ENCODE measurements at regions not wholly inside any gene's neighbourhood (a gene's known extent, or its start where the extent isn't known, plus 50 kb on each side); places are given as distances from the start of the nearest gene placed in this dataset.

DNA sequence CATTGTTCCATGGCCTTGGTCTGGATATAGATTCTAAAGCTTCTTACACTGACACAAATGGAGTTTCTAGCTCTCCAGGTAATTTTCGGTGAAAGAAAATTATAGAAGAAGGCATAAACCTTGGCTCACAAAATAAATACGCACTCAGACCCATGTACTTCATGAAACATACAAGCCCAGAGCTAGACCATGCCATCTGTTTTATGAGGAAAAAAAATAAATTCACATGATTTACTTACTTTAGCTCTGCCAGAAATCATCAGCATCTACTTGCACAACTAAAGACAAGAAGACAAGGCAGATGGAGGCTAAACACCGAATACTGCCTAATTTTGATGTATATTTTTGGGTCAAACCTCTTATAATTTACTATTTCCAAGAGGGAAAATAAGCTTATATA, 197.4 kb upstream of the KLF14 start:
- DNase-seq (ENCODE audit: low read depth), result no peak

DNA sequence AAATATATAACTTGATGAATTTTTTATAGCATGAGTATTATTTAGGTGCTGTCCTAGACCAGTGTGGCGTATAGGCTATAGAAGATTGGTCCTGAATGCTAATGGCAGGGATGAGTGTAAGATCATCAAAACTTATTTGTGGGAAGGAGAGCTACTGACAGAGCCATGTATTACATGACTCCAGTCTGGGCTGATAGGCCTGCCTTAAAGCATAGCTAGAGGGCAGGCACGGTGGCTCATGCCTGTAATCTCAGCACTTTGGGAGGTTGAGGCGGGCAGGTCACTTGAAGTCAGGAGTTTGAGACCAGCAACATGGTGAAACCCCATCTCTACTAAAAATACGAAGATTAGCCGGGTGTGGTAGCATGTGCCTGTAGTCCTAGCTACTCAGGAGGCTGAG, 198.1 kb upstream of the KLF14 start:
- DNase-seq (ENCODE audit: low read depth), result no peak

DNA sequence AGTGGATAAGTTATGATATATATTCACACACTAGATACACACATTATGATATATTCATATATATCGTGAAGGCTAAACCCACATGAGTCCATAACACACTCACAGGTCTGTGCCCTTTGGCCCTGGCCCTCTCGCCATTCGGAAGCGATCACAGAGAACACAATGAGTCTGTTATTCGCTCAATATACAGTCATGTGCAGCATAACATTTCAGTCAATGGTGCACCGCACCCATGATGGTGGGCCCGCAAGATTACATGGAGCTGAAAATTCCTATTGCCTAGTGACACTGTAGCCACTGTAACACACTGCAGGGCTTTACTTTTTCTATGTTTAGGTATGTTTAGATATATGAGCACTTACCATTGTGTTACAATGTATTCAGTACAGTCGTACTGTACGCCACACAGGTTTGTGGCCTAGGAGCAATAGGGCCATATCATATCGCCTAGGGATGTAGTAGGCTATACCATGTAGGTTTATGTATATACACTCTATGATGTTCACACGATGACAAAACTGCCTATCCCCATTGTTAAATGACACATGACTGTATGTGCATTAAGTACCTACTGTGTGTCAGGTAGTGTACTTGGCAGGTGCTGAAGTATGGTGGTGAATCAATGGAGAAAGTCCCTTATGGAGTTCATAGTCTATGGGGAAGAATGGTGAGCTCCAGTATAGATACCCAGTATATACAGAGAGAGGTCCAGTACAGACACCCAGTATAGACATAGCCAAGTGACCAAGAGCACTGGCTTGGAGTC, 198.8 kb upstream of the KLF14 start:
- no peak for DNase-seq (ENCODE audit: low read depth)

DNA sequence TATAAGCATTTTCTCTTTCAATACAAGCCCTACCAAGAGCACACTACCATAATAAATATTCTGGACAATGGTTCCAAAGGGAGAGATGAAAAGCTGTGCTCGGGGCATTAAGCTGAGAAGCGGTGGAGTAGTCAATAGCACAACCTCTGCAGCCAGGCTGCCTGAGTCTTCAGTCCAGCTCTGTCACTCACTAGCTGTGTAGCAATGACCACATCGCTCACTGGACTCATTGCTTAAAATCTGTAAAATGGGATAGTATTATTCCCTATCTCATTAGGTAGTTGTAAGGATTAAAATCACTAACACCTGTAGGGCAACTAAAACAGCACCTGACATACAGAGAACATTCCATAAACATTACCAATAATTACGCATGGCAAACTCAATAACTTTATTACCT, 199.9 kb upstream of the KLF14 start:
- no peak for DNase-seq (ENCODE audit: low read depth)

DNA sequence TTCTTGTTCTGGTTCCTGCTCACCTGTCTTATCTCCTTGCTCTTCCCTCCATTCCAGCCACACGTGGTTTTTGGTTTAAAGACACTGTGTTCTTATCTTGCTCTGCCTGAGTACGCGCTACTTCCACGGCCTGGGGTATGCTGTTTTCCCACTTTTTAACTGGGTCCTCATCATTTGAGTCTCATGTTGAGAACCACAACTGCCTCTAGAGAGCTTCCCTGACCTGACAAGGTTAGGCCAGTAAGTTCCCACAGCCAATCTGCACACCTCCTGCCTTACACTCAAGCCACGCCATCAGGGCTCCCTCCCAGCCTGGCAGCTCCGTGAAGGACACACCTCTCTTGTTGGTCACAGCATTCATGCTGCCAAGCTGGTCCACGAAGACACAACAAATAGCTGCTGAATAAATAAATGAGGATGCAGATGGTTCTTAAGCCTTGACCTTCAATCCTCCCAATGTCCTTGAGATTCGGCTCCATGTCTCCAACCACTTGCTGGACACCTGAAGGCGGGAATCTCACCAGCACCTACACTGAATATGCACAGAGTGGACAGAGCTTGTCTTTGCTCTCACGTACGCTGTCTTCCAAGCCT, 201.7 kb upstream of the KLF14 start:
- DNase-seq (ENCODE audit: low read depth), result no peak

DNA sequence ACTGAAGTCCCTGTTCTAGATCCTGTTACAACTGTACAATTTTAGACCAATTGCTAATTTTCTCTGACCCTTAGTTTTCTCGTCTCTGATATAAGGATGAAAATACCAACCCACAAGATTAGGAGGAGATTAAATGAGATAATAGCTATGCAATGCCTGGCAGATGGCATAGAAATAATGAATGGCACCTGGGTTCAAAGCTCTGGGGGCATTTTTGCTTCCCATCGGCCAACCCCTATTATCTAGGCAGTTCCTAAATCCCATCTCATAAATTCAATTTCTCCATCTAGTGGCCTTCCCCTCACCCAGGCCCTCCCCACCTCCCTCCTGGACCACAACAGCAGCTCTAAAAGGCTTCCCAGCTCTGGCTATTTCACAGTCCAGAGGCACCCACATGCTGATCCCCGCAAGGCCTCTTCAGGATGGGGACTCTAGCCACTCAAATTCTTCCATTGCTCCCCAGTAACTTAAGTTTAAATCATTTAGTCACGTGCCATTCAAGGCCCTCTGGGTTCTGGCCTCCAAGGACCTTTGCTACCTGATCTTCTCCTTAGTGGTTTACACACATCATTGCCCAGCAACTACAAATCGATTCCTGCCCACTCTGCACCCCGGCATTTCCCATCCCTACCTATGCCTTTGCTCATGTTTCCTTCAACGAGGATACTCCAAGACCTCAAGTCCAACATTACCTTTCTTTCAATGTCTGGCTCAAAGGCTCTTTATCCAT, 202.4 kb upstream of the KLF14 start:
- DNase-seq (ENCODE audit: low read depth), result no peak

DNA sequence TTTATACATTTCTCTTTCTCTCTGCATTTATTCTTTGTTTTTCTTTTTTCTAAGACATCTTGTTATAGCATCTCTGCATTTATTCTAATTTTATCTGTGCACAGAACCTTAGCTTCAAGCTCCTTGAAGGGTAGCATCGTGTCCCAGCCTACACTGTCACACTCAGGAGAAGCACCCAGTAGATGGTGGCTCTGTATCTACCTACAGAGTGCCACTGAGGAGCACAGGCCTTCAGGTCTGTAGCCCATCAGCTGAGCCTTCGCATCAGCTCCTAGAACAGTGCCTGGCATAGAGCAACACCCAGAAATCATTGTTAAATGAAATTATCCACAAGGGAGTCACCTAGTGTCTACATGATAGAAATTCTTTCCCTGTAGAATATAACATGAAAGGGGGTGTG, 203.0 kb upstream of the KLF14 start:
- DNase-seq (ENCODE audit: low read depth), result no peak

DNA sequence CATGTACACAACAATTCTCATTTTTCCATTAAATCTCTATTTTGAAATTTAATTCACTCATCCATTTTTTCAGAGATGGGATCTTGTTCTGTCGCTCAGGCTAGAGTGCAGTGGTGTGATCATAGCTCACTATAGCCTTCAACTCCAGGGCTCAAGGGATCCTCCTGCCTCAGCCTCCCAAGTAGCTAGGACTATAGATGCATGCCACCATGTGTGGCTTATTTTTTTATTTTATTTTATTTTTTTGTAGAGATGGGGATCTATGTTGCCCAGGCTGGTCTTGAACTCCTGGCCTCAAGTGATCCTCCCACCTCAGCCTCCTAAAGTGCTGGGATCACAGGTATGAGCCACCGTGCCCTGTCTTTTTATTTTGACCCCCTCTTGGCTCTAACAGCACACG, 203.8 kb upstream of the KLF14 start:
- no peak for DNase-seq (ENCODE audit: low read depth)

DNA sequence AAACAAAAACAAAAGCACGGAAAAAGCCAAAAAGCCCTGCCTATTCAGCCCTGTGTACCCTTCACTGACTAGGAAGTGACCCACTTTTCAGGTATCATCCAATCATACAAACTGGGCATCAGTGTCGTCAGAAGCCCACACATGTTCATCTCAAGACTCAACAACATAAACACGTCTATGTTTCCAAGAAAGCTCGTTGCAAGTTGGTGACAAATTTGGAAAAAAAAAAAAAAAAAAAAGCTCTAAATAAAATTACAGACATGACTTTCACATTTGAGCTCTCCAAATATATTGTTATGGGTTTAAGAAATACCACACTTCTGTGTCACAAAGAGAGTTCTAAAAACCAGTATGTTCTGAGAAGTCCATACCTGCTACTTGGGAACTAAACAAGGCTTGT, 204.7 kb upstream of the KLF14 start:
- DNase-seq (ENCODE audit: low read depth), result no peak

DNA sequence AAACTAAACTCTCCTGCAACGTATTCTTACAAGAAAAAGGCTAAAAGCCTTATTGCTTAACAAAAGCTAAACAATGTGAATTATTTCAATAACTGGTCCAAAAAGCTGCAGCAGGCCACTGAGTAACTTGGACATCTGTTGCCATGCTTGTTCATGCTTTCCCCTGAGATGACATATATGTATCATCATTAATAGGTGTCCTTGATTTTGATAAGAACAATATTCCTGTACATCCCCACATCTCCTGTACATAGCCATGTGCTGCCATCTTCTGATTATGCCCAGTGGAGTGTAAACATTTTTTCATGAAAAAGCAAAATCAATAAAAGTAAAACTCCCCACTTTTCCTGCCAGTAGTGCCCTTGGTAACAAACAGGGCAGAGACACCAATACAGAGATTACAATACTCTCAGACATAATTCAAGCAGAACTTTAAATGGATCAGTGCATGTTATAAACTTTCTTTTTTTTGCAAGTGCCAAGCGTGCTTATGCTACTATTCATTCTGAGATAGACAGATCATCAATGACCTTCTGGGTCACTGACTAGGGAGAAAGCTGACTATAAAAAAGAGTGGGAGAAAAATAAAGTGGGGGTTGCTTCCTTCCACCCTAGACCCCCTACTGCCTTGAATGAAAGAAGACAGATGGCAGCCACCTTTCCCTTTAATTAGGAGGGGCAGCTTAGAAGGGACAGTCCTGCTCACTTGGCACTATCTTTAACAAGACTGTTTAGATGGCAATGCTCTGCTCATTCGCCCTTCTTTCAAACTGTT, 205.5 kb upstream of the KLF14 start:
- DNase-seq (ENCODE audit: low read depth), result no peak

DNA sequence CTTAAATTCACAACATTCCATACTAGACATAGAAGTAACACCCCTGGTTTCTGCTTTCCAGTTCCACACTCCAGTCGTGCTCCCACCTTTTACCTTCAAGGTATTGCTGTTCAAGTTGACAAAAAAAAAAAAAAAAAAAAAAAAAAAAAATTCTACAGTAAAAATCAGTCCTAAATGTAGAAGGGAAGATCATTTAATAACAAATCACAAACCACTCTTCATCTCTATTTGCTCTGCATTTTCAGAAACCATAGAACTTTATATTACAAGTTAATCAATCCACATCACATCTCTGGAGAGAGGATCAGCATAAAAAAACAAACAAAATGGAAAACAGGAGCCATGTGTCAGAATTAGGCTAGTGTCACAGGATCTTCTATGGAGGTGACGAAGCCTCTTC, 206.3 kb upstream of the KLF14 start:
- no peak for DNase-seq (ENCODE audit: low read depth)

DNA sequence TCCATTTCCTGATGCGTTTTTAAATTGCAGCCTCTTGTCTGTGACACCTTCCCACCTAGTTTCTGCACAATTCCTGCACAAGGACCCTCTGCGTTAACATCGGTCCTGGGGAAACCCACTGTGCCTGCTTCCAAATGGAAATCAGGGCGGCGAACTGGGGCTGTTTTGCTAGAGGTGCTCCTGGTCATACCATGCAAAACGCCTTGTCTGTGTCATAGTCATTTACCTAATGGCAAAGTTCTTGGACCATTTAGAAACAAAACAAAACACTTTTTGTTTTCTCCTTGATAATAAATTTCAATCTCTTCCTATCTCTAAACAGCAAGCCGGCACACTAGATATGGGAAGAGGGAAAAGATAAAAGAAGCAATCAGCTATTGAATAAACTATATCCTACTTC, 206.9 kb upstream of the KLF14 start:
- no peak for DNase-seq (ENCODE audit: low read depth)

DNA sequence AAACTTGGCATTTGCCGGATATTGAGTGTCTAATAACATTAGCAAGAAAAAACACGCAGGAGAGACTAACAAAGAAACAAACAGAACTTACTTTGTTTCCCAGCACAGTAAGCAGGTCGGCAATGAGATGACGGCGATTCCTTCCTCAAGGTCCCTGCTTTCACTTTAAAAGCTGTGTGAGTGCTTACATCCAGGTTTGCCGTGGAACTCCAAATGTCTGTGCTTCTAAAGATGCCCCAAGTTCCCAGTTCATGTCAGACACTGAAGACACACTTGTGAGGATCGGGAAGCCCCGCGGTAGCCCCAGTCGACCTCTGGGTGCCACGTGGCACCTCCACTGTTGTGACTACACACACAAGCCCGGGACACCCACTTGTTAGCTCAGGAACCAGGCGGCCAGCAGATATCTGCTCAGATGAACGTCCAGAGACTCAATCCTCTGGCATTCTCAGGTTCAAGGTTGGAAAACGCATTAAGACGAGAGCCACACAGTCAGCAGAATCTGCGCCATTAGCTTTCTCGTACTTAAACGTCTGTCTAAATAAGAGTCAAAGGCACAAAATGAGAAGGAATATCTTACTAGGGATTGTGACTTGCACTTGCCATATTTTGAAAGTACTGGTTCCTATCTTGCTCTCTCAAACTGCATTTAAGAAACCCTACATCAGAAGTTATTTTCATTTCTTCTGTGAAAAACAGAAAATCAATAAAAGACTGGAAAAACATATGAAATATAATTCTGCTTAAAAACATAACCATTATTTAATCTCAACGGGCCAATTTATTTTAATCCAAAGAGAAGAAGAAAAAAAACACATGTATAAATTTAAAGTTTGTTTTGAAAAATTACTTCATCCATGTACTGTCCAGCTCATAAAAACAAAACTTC, 207.6 kb upstream of the KLF14 start:
- no peak for DNase-seq (ENCODE audit: low read depth)

DNA sequence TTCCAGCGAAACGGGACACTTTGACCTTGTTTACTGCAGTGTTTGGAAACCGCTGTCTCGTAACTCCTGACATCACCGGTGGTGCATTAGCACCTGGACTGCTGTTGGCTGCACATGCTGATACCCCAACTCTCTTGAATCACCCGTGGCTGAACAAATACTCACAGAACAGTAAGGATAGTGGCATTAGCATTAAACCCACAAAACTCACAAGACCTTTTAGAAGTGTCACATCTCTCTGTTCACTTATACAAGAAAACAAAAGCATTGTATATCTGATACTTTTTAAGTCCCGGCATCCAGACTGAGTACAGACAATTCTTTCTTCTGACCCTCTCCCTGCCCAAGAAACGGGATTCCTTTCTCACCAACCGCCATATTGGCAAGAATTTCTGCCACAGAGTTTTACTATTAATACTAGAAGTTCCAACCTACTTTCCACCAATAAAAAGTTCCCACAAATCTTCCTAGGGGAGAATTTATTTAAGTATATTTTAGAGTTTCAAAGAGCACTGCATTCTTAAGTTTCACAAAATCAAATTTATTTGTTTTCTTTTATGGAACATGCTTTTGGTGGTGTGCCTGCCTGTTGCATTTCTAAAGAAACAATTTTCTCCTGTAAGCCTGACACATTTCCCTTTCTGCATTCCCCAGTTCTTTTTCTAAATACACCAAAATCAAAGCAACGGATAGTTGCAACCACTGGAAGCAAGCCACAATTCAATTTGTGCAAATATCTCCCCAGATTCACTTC, 208.4 kb upstream of the KLF14 start:
- DNase-seq (ENCODE audit: low read depth), result no peak

DNA sequence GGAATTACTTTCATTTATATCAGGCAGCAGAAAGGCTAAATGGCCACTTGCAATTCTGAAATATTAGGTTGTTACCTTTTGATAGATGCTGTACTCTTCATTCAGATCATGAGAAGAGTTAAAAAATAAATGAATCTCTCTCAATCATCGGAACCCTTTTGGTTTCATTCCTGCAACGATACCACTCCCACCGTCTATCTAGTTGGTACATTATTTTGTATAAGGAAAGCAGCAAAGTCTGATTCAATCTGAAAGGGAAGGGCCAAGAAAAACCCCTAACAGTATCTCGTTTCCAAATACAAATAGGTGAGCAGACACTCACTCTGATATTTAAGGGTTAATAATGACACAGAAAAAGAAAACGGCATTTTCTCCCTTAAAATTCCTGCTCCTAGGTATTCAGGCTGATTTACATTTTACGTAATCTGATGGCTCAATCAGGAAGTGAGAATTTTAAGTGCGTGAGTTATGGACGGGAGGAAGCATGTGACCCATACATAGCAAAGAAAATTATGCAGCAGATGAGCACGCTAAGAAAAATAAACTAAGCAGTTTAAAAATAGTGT, 209.4 kb upstream of the KLF14 start:
- no peak for DNase-seq (ENCODE audit: low read depth)

DNA sequence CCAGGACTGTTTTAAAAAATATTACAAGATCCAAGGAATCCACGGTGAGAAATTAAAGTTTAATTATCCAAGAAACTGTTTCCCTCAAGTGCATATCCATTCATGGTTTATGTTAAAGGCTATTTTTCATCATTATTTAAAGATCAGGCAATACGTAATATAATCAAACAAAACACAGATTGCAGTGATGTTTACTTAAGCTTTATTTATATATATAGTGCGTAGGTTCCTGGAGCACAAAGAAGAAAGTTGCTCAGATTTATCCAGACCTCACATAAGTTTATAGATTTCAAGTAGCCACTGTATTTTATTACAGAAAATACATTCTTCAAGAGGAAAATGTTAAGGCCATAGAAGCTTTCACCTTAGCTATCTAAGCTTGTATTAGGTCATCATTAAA, 210.0 kb upstream of the KLF14 start:
- no peak for DNase-seq (ENCODE audit: low read depth)

DNA sequence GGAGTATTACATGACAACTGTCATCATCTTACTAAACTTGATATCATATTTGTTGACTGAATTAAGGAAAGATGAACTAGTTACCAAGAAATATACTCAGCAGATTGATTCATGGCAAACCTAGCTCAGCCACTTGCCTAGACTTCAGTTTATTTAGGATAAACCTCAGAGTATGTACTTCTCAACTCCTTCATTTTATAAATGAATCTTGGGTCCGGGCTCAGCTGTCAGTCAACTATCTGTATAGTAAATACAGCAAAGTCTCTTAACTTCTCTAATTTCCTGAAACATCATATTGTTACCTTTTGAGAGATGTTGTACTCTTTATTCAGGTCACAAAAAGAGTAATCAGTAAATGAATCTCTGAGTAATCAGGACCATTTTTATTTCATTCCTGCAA, 211.0 kb upstream of the KLF14 start:
- no peak for DNase-seq (ENCODE audit: low read depth)

DNA sequence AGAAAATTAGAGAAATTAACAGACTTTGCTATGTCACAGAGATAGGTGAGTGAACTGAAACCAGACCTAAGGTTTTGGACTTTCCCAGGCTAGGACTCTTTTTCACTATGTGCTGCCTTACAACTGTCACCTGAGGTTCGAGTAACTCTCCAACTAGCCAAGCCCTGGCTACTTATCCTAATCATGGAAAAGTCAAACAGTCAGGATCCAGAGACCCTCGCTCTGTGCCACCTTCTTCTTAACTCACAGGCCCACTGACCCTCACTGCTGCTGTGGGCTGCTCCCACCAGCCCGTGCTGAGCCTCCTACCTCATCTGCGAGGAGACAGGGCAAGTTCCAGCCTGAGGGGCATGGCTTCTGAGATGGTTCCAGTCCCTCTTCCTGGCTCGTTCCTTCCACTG, 211.4 kb upstream of the KLF14 start:
- no peak for DNase-seq (ENCODE audit: low read depth)

DNA sequence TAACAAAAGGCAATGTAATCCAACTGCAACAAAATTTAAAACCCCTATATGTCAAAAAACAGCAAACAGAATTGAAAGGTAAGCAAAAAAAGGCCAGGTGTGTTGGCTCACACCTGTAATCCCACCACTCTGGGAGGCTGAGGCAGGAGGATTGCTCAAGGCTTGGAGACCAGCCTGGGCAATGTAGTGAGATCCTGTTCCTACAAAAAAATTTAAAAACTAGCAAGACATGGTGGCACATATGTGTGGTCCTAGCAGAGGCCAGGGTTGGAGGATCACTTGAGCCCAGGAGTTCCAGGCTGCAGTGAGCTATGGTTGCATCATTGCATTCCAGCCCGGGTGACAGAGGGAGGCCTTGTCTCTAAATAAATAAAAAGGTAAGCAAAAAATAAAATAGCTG, 212.1 kb upstream of the KLF14 start:
- DNase-seq (ENCODE audit: low read depth), result no peak

DNA sequence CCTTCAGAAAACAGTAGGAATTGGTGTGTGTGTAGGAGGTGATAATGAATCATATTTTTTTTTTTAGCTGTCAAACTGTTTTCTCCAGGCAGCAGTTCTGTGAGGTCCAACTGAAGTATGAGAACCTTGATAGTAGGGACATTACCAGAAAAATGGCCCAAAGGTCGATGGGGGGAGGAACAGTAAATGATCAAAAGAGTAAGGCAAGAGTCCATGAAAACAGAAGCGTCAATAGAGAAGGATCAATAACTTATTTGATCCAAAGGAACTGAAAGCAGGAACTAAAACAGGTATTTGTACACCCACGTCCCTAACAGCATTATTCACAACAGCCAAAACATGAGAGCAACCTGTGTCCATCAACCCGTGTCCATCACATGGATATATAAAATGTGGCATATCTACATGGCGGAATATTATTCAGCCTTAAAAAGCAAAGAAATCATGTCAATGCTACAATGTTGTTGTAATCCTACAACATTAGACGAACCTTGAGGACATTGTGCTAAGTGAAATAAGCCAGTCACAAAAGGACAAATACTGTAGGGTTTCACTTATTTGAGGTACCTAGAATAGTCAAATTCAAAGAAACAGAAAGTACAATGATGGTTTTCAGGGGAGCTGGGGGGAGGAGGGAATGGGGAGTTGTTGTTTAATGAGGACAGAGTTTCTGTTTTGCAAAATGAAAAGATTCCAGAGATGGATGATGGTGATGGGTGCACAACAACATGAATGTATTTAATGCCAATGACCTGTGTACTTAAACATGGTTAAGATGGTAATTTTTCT, 214.0 kb upstream of the KLF14 start:
- no peak for DNase-seq (ENCODE audit: low read depth)
